ENCODE measurements at regions not wholly inside any gene's neighbourhood (a gene's known extent, or its start where the extent isn't known, plus 50 kb on each side); places are given as distances from the start of the nearest gene placed in this dataset.

- Mint-ChIP-seq H3K4me3 (no peak overlapping the region), H3K36me3 (no peaks in the 10 kb centered on the region), H3K4me1 (no peaks in the 10 kb centered on the region), H3K27me3 (ENCODE audit: low read depth in 3 of 3) (peaks cover 0 to 2% (median 0%) of the 10 kb centered on the region in 3 donors), H3K27ac (no peak overlapping the region), H3K9me3 (peaks cover 0 to 9% (median 4%) of the 10 kb centered on the region in 6 donors)
- DNase-seq = no peak
These were observed 308.5 kb downstream of the CENPC start for GRCh38 chr4:67236788-67237187.

DNA sequence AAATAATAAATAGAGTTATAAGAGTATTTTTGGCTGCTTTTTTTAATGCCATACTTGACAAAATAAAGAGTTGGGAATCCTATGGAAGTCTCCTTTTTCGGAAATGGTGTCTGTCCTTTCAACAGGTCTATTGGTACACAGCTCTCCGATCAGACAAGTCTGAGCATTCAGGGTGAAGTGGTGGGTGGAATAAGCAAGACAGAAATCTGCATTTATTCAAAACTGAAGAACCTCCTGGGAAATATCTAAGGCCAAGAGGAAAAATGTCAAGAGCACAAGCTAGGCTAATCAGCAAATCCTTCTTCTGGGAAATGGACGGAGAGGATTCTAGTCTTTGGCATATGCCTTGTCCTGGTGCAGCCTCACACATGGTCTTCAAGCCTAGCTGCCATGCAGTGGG lies 309.0 kb downstream of the CENPC start:
- peaks cover 0 to 2% (median 0%) of the 10 kb centered on the region in 3 donors for H3K27me3 Mint-ChIP-seq (ENCODE audit: low read depth in 3 of 3)
- H3K27ac Mint-ChIP-seq = no peak overlapping the region
- peaks cover 0 to 9% (median 4%) of the 10 kb centered on the region in 6 donors for H3K9me3 Mint-ChIP-seq
- H3K4me1 Mint-ChIP-seq = no peaks in the 10 kb centered on the region
- DNase-seq = no peak
- H3K36me3 Mint-ChIP-seq = no peaks in the 10 kb centered on the region
- no peak overlapping the region for H3K4me3 Mint-ChIP-seq

DNA sequence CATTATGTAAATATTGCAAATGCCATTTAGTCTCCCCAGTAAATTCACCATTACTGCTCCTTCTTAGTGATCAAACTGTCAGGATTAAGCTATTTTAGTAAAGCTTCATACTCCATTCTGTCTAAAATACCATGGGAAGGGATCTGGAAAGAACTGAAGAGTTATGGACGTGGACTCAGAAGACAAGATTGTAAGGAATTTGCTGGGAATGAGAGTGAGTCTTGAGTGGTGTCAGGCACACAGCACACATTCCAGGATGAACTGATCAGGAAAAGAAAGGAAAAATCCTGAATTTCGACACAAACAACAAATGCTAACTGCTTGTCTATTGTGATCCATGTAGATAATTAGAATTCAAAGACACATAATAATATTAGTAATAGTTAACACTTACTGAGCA lies 311.0 kb downstream of the CENPC start:
- DNase-seq = no peak
- no peaks in the 10 kb centered on the region for H3K4me1 Mint-ChIP-seq
- no peak overlapping the region for H3K4me3 Mint-ChIP-seq
- H3K9me3 Mint-ChIP-seq = peaks cover 0 to 5% (median 4%) of the 10 kb centered on the region in 6 donors
- no peaks in the 10 kb centered on the region for H3K36me3 Mint-ChIP-seq
- peaks cover 0 to 2% (median 0%) of the 10 kb centered on the region in 3 donors for H3K27me3 Mint-ChIP-seq (ENCODE audit: low read depth in 3 of 3)
- H3K27ac Mint-ChIP-seq = no peak overlapping the region

- Mint-ChIP-seq H3K27ac (no peak overlapping the region), H3K9me3 (peaks cover 0 to 14% (median 2%) of the 10 kb centered on the region in 6 donors), H3K36me3 (no peaks in the 10 kb centered on the region), H3K4me3 (no peak overlapping the region), H3K4me1 (no peaks in the 10 kb centered on the region), H3K27me3 (ENCODE audit: low read depth in 3 of 3) (peaks cover 0 to 1% (median under 1%) of the 10 kb centered on the region in 3 donors)
- no peak for DNase-seq
These were observed 316.2 kb downstream of the CENPC start for GRCh38 chr4:67229148-67229547.

- no peaks in the 10 kb centered on the region for H3K36me3 Mint-ChIP-seq
- peaks cover 0 to 22% (median 4%) of the 10 kb centered on the region in 6 donors for H3K9me3 Mint-ChIP-seq
- H3K4me3 Mint-ChIP-seq = no peak overlapping the region
- DNase-seq = no peak
- no peaks in the 10 kb centered on the region for H3K4me1 Mint-ChIP-seq
- no peak overlapping the region for H3K27ac Mint-ChIP-seq
- no peaks in the 10 kb centered on the region for H3K27me3 Mint-ChIP-seq (ENCODE audit: low read depth in 3 of 3)
These were observed 324.4 kb downstream of the CENPC start for GRCh38 chr4:67220861-67221260.

DNA sequence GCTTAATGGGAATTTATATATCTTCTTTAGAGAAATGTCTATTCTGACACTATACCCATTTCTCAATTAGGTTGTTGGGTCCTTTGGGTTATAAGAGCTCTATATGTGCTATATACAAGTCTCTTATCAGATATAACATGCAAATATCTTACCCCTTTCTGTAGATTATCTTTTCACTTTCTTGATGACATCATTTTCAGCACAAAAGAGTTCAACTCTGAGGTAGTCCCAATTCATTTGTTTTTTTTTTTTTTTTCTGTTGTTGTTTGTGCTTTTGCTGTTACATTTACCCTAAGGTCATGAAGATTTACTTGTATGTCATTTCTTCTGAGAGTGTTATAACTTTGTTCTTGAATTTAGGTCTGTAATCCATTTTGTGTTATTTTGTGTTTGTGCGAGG lies 326.4 kb downstream of the CENPC start:
- H3K9me3 Mint-ChIP-seq = peaks cover 0 to 6% (median 4%) of the 10 kb centered on the region in 6 donors
- no peak overlapping the region for H3K4me3 Mint-ChIP-seq
- H3K36me3 Mint-ChIP-seq = no peaks in the 10 kb centered on the region
- H3K27ac Mint-ChIP-seq = no peak overlapping the region
- H3K4me1 Mint-ChIP-seq = no peaks in the 10 kb centered on the region
- no peaks in the 10 kb centered on the region for H3K27me3 Mint-ChIP-seq (ENCODE audit: low read depth in 3 of 3)
- no peak for DNase-seq

DNA sequence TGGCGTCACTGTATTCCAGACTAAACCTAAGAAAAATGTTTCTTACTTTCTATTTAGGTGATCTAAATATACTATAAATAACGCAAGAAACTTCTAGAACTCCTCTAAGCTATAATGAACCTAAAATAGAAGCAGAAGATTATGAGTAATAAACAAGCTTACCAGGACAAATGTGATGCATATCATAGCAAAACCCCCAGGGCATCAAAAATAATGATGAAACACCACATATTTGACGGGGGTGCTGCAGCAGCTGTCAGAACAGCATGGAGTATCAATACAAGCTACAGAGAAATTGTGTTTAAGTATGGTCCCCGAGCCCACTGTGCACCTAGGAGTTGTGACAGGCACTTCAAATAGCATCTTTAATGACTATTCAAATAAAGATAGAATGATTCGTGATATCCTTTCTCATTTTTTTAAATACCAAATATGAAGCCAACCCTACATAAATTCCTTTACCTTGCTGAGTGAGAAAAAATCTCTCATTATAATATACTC lies 337.3 kb downstream of the CENPC start:
- no peaks in the 10 kb centered on the region for H3K27me3 Mint-ChIP-seq (ENCODE audit: low read depth in 3 of 3)
- H3K9me3 Mint-ChIP-seq = peaks cover 0 to 14% (median 8%) of the 10 kb centered on the region in 6 donors
- H3K4me1 Mint-ChIP-seq = no peaks in the 10 kb centered on the region
- DNase-seq = no peak
- H3K36me3 Mint-ChIP-seq = no peaks in the 10 kb centered on the region
- no peak overlapping the region for H3K27ac Mint-ChIP-seq
- no peak overlapping the region for H3K4me3 Mint-ChIP-seq

DNA sequence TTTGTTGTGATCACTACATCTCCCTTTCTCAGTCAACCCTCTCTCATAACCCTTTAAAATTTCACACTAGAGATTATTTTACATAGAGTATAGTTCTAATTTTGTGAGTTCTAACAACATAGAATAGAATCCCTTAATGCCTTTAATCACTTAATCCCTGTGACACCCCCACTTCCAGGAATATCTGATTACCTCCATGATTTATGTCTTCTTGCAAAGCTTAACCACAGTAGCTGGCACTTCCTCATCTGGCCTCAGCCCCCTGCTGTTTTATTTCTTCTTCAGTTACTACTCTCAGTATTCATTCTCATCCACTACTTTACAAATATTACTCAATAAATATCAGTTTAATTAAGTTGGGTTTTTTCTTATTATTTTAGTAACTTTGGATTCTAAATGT lies 340.9 kb downstream of the CENPC start:
- Mint-ChIP-seq H3K4me1 (no peaks in the 10 kb centered on the region), H3K9me3 (peaks cover 0 to 19% (median 4%) of the 10 kb centered on the region in 6 donors), H3K36me3 (no peaks in the 10 kb centered on the region), H3K4me3 (no peak overlapping the region), H3K27ac (no peak overlapping the region), H3K27me3 (ENCODE audit: low read depth in 3 of 3) (peaks cover 0 to 2% (median 0%) of the 10 kb centered on the region in 3 donors)
- no peak for DNase-seq

DNA sequence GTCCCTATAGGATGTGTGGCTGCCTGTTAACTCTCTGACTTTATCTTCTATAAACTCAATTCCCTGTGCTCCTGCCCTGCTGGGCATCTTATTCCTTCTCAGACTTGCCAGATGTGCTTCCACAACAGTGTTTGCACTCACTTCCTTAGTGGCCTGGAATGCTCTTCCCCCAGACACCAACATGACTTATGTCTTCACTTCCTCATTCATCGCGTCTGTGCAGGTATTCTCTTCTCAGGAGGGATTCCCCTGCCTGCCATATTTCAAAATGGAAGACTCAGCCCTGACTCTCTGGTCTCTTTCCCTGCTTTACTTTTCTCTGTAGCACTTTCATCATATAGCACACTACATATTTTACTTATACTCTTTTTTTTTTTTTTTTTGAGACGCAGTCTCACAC lies 344.0 kb downstream of the CENPC start:
- no peaks in the 10 kb centered on the region for H3K4me1 Mint-ChIP-seq
- H3K4me3 Mint-ChIP-seq = no peak overlapping the region

GRCh38 chr4:67198727-67199126 lies 346.6 kb downstream of the CENPC start:
- H3K4me1 Mint-ChIP-seq = no peaks in the 10 kb centered on the region
- H3K9me3 Mint-ChIP-seq = peaks cover 0 to 10% (median 0%) of the 10 kb centered on the region in 6 donors
- H3K27me3 Mint-ChIP-seq (ENCODE audit: low read depth in 3 of 3) = peaks cover 0 to 3% (median 0%) of the 10 kb centered on the region in 3 donors
- no peak for DNase-seq
- H3K36me3 Mint-ChIP-seq = no peaks in the 10 kb centered on the region
- no peak overlapping the region for H3K4me3 Mint-ChIP-seq
- no peak overlapping the region for H3K27ac Mint-ChIP-seq

More for the DNA sequence above, 344.0 kb downstream of the CENPC start:
- Mint-ChIP-seq H3K9me3 (peaks cover 0 to 12% (median 2%) of the 10 kb centered on the region in 6 donors), H3K36me3 (no peaks in the 10 kb centered on the region), H3K27ac (no peak overlapping the region), H3K27me3 (ENCODE audit: low read depth in 3 of 3) (peaks cover 0 to 2% (median 0%) of the 10 kb centered on the region in 3 donors)
- no peak for DNase-seq

- Mint-ChIP-seq H3K36me3 (no peaks in the 10 kb centered on the region), H3K27me3 (ENCODE audit: low read depth in 3 of 3) (no peaks in the 10 kb centered on the region), H3K9me3 (peaks cover 0 to 29% (median 6%) of the 10 kb centered on the region in 6 donors)
These were observed 377.5 kb downstream of the CENPC start for GRCh38 chr4:67167849-67168248.

DNA sequence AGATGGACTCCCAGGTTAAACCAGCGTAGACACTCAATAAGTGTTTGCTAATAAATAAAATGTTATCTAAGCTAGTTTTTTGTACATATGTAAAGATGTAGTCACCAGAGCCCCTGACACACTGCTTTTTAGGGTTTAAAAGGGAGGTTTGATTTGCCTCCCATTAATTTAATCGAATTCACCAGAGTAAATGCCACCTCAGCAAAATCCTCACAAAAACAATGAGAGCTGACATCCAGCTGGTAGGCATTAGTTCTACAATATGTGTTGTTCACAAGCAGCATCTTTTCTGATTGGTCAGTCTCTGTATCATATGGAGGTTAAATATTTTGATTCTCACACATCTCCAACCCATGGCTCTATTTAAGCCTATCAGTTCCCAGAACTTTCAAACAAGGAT lies 382.6 kb downstream of the CENPC start:
- DNase-seq = no peak
- Mint-ChIP-seq H3K4me1 (no peaks in the 10 kb centered on the region), H3K27me3 (ENCODE audit: low read depth in 3 of 3) (peaks cover 0 to 2% (median 0%) of the 10 kb centered on the region in 3 donors), H3K36me3 (no peaks in the 10 kb centered on the region), H3K27ac (no peak overlapping the region), H3K4me3 (no peak overlapping the region), H3K9me3 (peaks cover 0 to 19% (median 6%) of the 10 kb centered on the region in 6 donors)

More at GRCh38 chr4:67167849-67168248, 377.5 kb downstream of the CENPC start:
- Mint-ChIP-seq H3K4me1 (no peaks in the 10 kb centered on the region), H3K27ac (no peak overlapping the region), H3K4me3 (no peak overlapping the region)
- DNase-seq = no peak

- H3K36me3 Mint-ChIP-seq = no peaks in the 10 kb centered on the region
- DNase-seq = no peak
- H3K4me3 Mint-ChIP-seq = no peak overlapping the region
- H3K27me3 Mint-ChIP-seq (ENCODE audit: low read depth in 3 of 3) = peaks cover 0 to 2% (median 0%) of the 10 kb centered on the region in 3 donors
- no peak overlapping the region for H3K27ac Mint-ChIP-seq
- H3K4me1 Mint-ChIP-seq = no peaks in the 10 kb centered on the region
- H3K9me3 Mint-ChIP-seq = peaks cover 0 to 18% (median 6%) of the 10 kb centered on the region in 6 donors
These were observed 384.0 kb downstream of the CENPC start for GRCh38 chr4:67161311-67161710.

- Mint-ChIP-seq H3K27ac (no peak overlapping the region), H3K9me3 (peaks cover 0 to 18% (median 9%) of the 10 kb centered on the region in 6 donors), H3K4me3 (no peak overlapping the region)
These were observed 384.9 kb downstream of the CENPC start for GRCh38 chr4:67160394-67160793.

GRCh38 chr4:67158666-67159065 lies 386.6 kb downstream of the CENPC start:
- Mint-ChIP-seq H3K4me3 (no peak overlapping the region), H3K27me3 (ENCODE audit: low read depth in 3 of 3) (peaks cover 0 to 2% (median 0%) of the 10 kb centered on the region in 3 donors), H3K27ac (no peak overlapping the region), H3K4me1 (no peaks in the 10 kb centered on the region), H3K9me3 (peaks cover 0 to 20% (median 8%) of the 10 kb centered on the region in 6 donors), H3K36me3 (no peaks in the 10 kb centered on the region)
- DNase-seq = no peak

More at GRCh38 chr4:67160394-67160793, 384.9 kb downstream of the CENPC start:
- Mint-ChIP-seq H3K36me3 (no peaks in the 10 kb centered on the region), H3K27me3 (ENCODE audit: low read depth in 3 of 3) (peaks cover 0 to 2% (median 0%) of the 10 kb centered on the region in 3 donors), H3K4me1 (no peaks in the 10 kb centered on the region)
- no peak for DNase-seq

All from immature natural killer cell (primary cell).